Activated T-helper 17 cell treated with anti-CD3 and anti-CD28 coated beads, Interleukin-2, amount 50 U/mL, for 72 hours (primary cell): ENCODE measurements at regions not wholly inside any gene's neighbourhood (a gene's known extent, or its start where the extent isn't known, plus 50 kb on each side); places are given as distances from the start of the nearest gene placed in this dataset.
A peak's percentile ranks its signal among the peaks of the same experiment; 100 is the strongest.
"Not testable (repeated sequence)": the region's sequence is repeated elsewhere in the genome, so short reads cannot be mapped to it uniquely, and the experiment has no call there.

ENCODE experiments used
- ATAC-seq: fragments of 150-1000 bp; cut with Tn5 transposase; replicated peaks from 2 replicates; pipeline ENCODE4 v1.10.0; 2021; ENCODE audit warnings: mild to moderate bottlenecking, moderate library complexity
- H3K27ac Mint-ChIP-seq: one replicate; pipeline ENCODE4 v1.8.0; 2022; ENCODE audit warnings: mixed read lengths
- H3K27me3 Mint-ChIP-seq: one replicate; pipeline ENCODE4 v1.8.0; 2022; ENCODE audit warnings: mixed read lengths
- H3K36me3 Mint-ChIP-seq: one replicate; pipeline ENCODE4 v1.8.0; 2022; ENCODE audit warnings: low read depth, mild to moderate bottlenecking, mixed read lengths
- H3K4me1 Mint-ChIP-seq: one replicate; pipeline ENCODE4 v1.8.0; 2022; ENCODE audit warnings: mixed read lengths
- H3K4me3 Mint-ChIP-seq: one replicate; pipeline ENCODE4 v1.8.0; 2022; ENCODE audit warnings: mild to moderate bottlenecking, mixed read lengths
- H3K9me3 Mint-ChIP-seq: one replicate; pipeline ENCODE4 v1.8.0; 2022; ENCODE audit warnings: mixed read lengths

DNA sequence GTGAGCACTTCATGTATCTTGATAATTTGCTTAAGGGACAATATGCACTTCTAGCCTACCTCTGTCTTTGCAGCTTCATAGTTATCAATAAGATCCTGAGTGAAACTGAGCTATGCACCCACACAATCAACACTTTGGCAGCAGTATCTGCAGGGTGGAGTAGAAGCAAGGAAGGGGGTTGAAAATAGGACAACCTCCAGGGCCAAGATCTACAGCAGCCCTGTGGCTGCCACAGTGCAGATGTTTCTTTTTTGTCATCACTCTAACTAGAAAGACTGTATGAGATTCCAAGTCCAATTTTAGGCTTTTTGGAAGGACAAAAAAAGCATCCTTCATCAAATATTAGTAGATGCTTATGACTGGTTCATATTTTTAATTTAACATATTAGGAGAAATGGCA lies 336.1 kb upstream of the CITED2 start:
- H3K27ac Mint-ChIP-seq = no peak overlapping the region
- no peaks in the 10 kb centered on the region for H3K4me1 Mint-ChIP-seq
- H3K4me3 Mint-ChIP-seq = no peak overlapping the region
- no peaks in the 10 kb centered on the region for H3K36me3 Mint-ChIP-seq
- no peak for ATAC-seq
- H3K9me3 Mint-ChIP-seq = no peaks in the 10 kb centered on the region
- peaks cover 3% of the 10 kb centered on the region for H3K27me3 Mint-ChIP-seq

DNA sequence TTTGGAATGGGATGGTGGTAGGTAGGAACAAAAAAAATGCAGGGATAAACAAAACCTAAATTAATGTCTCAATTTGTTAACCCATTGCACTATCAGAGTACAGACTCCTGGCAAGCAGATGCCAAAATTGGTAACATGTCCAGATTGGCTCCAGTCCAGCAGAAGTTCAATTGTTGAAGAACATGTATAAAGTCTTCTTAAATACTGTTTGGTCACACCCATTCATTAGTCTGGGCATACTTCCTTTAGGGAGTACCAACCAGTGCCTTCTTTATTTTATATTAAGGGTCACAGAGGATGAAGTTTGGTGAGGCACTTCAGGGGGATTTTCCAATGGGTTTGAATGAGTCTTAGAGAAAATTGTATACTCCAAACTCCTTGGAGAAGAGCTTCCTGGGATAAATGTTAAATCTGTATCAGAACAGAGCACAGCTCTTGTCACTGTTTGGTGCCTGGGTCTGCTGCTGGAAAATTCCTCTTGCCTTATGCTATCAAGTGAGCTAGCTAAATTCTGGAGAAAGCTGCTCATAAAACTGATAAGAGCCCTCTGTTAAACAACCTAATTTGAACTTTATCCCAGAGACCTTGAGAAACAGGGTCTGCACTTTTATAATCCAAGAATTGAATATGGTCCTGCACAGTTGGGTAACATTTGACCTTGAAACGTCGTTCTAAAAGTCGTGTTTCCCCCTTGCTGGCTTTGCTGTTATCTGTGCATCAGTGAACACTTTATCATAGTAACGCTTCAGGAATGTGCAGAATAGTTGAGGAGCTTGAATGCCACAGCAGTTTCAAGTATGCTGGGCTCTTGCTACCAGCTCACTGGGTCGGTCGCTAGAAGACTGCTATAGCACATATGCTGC lies 334.1 kb upstream of the CITED2 start:
- no peak for ATAC-seq
- no peaks in the 10 kb centered on the region for H3K36me3 Mint-ChIP-seq
- H3K4me3 Mint-ChIP-seq = no peak overlapping the region
- H3K27me3 Mint-ChIP-seq = no peaks in the 10 kb centered on the region
- H3K4me1 Mint-ChIP-seq = no peaks in the 10 kb centered on the region
- H3K27ac Mint-ChIP-seq = no peak overlapping the region
- no peaks in the 10 kb centered on the region for H3K9me3 Mint-ChIP-seq

DNA sequence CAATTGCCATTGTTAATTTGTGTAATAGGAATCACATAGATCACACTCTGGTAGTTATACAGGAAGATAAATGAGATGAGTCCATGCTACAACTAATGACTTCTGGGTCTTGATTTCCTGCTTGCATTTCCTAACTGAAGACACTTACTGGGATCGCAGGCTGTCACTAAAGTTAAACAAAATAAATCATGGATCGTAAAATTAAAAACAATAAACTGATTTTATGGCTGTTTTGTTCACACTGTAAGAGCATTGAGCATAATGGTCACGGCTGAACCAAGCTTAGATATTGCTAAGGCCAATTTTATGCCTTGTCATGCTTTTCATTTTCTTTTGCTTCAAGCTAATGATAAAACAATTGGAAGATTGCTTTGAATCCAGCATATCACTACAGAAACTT lies 332.5 kb upstream of the CITED2 start:
- no peak overlapping the region for H3K27ac Mint-ChIP-seq
- ATAC-seq = no peak
- no peak overlapping the region for H3K4me3 Mint-ChIP-seq
- H3K27me3 Mint-ChIP-seq = no peaks in the 10 kb centered on the region
- H3K36me3 Mint-ChIP-seq = no peaks in the 10 kb centered on the region
- no peaks in the 10 kb centered on the region for H3K4me1 Mint-ChIP-seq
- H3K9me3 Mint-ChIP-seq = no peaks in the 10 kb centered on the region

DNA sequence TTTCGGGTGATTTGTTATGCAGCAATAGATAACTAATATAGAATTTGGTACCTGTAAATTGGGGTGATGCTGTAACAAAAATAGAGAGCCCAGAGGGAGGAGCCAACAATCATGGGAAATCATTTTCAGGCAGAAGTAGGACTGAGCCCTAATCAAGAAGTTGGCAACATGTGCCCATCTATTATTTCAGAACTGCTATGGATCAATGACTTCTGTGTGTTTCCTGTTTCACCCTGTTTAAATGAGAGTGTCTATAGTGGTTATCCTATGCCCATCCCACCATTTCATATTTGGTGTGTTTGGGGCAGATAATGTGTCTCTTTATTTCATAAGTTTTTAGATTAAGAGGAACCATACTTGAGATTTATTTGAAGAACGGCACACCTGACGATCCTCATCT lies 330.8 kb upstream of the CITED2 start:
- Mint-ChIP-seq H3K27me3 (no peaks in the 10 kb centered on the region), H3K9me3 (no peaks in the 10 kb centered on the region), H3K4me1 (no peaks in the 10 kb centered on the region), H3K4me3 (no peak overlapping the region), H3K27ac (no peak overlapping the region), H3K36me3 (no peaks in the 10 kb centered on the region)
- no peak for ATAC-seq

DNA sequence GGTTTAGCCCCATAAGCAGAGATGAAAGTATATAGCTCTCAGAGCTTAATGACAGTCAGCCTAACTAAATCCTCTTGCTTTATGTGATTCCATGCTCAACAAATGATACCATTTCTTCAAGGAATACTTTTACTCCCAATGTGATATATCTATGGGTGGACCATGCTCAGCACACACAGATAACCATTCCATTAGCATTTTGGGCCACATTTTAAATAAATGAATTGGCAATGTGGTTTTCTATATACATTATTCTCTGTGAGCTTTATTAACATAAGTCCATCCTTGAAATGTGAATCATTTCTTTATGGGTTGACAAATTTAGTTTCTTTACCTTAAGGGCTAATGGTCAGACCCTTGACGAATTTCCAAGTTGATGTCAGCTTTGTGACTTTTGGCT lies 329.3 kb upstream of the CITED2 start:
- H3K36me3 Mint-ChIP-seq = no peaks in the 10 kb centered on the region
- ATAC-seq = no peak
- H3K27ac Mint-ChIP-seq = no peak overlapping the region
- no peak overlapping the region for H3K4me3 Mint-ChIP-seq
- no peaks in the 10 kb centered on the region for H3K27me3 Mint-ChIP-seq
- no peaks in the 10 kb centered on the region for H3K9me3 Mint-ChIP-seq
- H3K4me1 Mint-ChIP-seq = no peaks in the 10 kb centered on the region

DNA sequence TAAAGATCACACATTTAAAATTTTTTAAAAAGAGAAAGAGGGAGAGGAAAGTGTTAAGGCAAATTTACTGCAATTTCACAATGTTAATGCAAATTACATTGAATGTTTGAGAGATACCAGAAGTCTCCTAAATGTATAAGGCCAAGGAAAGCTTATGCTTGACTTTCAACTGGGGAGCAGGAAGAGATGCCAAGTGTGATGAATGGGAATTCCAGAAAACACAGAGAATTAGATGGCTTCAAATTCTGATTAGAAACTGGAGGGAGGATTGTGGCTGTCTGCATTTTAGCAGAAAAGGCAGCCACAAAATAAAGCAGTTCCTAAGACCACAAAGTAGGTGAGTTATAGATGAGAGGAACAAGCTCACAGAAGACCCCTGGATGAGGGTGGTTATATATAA lies 328.3 kb upstream of the CITED2 start:
- no peaks in the 10 kb centered on the region for H3K4me1 Mint-ChIP-seq
- H3K4me3 Mint-ChIP-seq = no peak overlapping the region
- H3K27ac Mint-ChIP-seq = no peak overlapping the region
- H3K27me3 Mint-ChIP-seq = no peaks in the 10 kb centered on the region
- no peaks in the 10 kb centered on the region for H3K36me3 Mint-ChIP-seq
- no peak for ATAC-seq
- no peaks in the 10 kb centered on the region for H3K9me3 Mint-ChIP-seq

DNA sequence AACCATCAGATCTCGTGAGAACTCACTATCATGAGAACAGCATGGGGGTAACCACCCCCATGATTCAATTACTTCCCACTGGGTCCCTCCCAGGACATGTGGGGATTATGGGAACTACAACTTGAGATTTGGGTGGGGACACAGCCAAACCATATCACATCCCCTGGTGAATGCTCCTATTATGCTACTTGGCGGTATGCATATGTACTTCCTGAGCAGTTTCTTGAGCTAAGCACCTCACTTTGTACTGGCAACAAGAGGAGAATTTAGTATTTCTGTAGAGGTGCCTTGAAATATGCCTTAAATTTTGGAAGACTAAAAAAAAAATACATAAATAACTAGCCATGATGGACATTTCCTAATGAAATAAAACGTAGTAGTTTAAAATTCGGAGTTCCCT lies 327.2 kb upstream of the CITED2 start:
- H3K27me3 Mint-ChIP-seq = no peaks in the 10 kb centered on the region
- H3K4me3 Mint-ChIP-seq = no peak overlapping the region
- no peaks in the 10 kb centered on the region for H3K4me1 Mint-ChIP-seq
- H3K27ac Mint-ChIP-seq = no peak overlapping the region
- no peak for ATAC-seq
- no peaks in the 10 kb centered on the region for H3K36me3 Mint-ChIP-seq
- no peaks in the 10 kb centered on the region for H3K9me3 Mint-ChIP-seq

DNA sequence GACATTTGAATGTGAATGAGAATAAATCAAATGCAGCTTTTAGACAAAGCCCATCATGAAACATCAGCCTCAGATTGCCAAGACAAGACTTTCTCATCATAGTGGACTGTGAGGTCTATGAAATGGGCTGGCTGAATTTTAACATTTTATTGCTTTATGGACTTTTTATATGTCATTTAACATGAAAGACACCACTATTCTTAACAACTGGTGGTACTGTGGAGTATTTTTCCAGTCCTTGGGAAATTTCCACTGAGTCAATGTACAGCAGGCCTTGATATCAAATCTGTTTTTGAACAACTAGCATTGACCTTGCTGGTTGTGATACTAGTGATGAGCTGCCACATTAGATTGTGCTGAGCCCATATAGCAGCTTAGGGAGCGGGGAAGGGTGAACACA lies 326.6 kb upstream of the CITED2 start:
- no peaks in the 10 kb centered on the region for H3K36me3 Mint-ChIP-seq
- ATAC-seq = no peak
- no peaks in the 10 kb centered on the region for H3K27me3 Mint-ChIP-seq
- no peak overlapping the region for H3K4me3 Mint-ChIP-seq
- H3K27ac Mint-ChIP-seq = no peak overlapping the region
- H3K4me1 Mint-ChIP-seq = no peaks in the 10 kb centered on the region
- H3K9me3 Mint-ChIP-seq = no peaks in the 10 kb centered on the region

DNA sequence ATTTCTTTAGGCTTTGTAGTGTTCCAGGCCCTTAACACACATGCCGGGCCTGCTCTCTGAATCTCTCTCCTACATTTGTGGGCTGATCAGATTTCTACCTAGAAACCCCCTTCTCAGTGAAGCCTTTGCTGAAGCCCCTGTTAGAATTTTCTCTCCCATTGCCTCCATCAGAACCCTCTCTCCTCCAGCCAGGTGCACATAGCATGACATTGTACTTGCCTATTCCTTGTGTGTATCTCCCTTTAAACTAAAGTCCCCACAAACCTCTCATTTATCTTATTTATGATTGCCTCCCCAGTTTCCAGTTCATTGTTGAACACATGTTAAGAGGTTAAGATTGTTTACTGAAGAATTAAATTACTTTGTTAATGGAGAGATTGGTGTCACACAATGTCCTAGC lies 325.5 kb upstream of the CITED2 start:
- no peak for ATAC-seq
- Mint-ChIP-seq H3K27ac (no peak overlapping the region), H3K27me3 (no peaks in the 10 kb centered on the region), H3K36me3 (no peaks in the 10 kb centered on the region), H3K9me3 (no peaks in the 10 kb centered on the region), H3K4me1 (no peaks in the 10 kb centered on the region), H3K4me3 (no peak overlapping the region)

DNA sequence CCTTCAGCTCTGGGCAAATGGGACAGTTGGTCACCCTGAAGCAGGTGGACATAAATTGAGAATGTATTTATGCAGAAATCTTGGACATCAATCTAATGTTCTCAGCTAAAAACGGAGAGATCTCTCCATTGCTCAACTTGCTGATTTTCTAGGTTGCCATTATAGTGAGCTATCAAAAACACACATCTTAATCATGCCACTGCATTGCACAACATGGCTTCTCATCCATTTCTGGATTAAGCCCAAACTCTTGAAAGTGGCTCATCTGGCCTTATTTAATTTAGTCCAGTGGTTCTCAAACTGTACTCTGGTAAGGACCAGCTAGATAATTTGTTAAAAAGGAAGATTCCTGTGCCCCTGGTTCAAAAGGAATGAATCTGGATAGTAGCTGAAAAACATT lies 324.9 kb upstream of the CITED2 start:
- Mint-ChIP-seq H3K36me3 (no peaks in the 10 kb centered on the region), H3K4me3 (no peak overlapping the region), H3K27ac (no peak overlapping the region), H3K9me3 (no peaks in the 10 kb centered on the region), H3K4me1 (no peaks in the 10 kb centered on the region), H3K27me3 (no peaks in the 10 kb centered on the region)
- no peak for ATAC-seq

DNA sequence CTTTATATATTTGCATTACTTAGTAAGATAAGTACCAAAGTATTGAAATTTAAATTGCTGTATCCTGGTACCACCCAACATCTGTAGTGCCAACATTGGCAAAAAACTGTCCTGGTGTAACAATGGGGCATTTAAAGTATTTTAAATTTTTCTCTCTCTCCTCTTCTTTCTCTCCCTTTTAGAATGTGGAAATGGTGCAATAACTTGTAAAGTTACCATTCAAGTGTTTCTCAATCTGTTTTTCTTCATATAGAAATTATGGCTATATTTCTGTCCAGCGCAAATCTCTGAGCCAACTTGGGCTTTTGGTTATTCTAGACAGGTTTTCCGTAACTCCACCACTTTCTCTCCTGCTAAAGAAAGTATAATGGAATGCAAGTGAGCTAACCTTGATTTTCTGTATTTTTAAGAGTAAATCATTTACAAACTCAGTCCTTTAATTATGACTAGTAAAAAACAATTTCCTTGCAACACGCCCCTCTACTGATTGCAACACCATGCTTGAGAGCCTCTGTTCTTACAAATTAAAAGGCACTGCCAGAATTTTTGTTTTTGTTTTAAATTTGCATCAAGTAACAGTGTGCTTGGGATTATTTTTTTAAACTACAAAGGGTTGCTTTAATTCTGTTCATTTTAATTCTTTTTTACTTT lies 324.2 kb upstream of the CITED2 start:
- Mint-ChIP-seq H3K4me3 (no peak overlapping the region), H3K9me3 (no peaks in the 10 kb centered on the region)
- ATAC-seq = no peak

DNA sequence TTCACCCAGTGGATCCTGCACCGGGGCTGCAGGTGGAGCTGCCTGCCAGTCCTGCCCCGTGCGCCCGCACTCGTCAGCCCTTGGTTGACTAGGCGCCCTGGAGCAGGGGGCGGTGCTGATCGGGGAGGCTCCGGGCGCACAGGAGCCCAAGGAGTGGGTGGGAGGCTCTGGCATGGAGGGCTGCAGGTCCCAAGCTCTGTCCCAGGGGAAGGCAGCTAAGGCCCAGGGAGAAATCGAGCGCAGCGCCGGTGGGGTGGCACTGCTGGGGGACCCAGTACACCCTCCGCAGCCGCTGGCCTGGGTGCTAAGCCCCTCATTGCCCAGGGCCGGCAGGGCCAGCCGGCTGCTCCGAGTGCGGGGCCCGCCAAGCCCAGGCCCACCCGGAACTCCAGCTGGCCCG lies 323.4 kb upstream of the CITED2 start:
- H3K9me3 Mint-ChIP-seq, H3K4me1 Mint-ChIP-seq, H3K27ac Mint-ChIP-seq, H3K27me3 Mint-ChIP-seq, H3K4me3 Mint-ChIP-seq, ATAC-seq, H3K36me3 Mint-ChIP-seq: not testable (repeated sequence)

More for the DNA sequence above, 324.2 kb upstream of the CITED2 start:
- Mint-ChIP-seq H3K36me3 (no peaks in the 10 kb centered on the region), H3K27me3 (no peaks in the 10 kb centered on the region), H3K4me1 (no peaks in the 10 kb centered on the region), H3K27ac (no peak overlapping the region)

DNA sequence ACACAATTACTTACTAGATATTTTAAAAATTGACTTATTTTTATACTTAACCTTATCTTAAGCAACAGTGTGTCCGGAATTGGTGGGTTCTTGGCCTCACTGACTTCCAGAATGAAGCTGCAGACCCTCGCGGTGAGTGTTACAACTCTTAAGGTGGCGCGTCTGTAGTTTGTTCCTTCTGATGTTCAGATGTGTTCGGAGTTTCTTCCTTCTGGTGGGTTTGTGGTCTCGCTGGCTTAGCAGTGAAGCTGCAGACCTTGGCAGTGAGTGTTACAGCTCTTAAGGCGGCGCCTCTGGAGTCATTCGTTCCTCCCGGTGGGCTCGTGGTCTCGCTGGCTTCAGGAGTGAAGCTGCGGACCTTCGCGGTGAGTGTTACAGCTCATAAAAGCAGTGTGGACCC lies 322.5 kb upstream of the CITED2 start:
- H3K4me1 Mint-ChIP-seq, H3K9me3 Mint-ChIP-seq, H3K36me3 Mint-ChIP-seq, H3K27ac Mint-ChIP-seq, ATAC-seq, H3K27me3 Mint-ChIP-seq: not testable (repeated sequence)
- peak overlapping the region; percentile 14 for H3K4me3 Mint-ChIP-seq

DNA sequence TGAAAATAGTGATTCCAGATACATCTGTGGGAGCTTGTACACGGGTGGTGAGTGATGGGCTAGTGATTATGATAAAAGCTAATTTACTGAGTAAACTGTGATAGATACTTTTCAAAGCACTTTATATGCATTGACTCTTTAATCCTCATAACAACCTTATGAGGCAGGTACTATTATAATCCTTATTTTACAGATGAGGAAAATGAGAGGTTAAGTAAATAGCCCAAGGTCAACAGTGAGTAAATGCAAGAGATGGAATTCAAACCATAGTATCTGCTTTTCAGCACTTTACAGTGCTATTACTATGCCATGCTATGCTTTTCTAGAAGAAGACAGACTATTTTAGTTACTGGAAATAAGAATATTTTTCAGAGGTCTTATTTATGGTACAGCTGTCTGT lies 320.9 kb upstream of the CITED2 start:
- Mint-ChIP-seq H3K9me3 (peaks cover 3% of the 10 kb centered on the region), H3K27me3 (peaks cover 3% of the 10 kb centered on the region), H3K4me1 (no peaks in the 10 kb centered on the region)

DNA sequence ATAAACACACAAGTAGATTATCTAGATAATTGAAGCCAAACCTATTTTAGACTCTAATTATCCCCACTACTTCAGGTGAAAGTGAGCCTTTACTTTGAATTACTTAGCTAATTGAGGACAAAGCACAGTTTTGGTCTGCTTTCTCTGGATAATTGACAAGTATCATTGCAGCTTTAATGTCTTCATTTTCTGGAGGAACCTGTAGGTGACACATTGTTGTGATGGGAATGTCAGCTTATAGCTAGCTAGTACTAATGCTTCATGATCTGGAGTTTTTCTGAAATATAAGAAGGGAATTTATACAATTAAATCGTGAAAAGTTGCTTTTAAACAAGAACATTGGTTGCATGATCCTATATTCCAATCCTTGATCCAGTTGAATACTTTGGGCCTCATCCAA lies 319.3 kb upstream of the CITED2 start:
- no peaks in the 10 kb centered on the region for H3K4me1 Mint-ChIP-seq
- ATAC-seq = no peak
- H3K27ac Mint-ChIP-seq = no peak overlapping the region
- peaks cover 3% of the 10 kb centered on the region for H3K27me3 Mint-ChIP-seq
- H3K36me3 Mint-ChIP-seq = no peaks in the 10 kb centered on the region
- peaks cover 3% of the 10 kb centered on the region for H3K9me3 Mint-ChIP-seq
- H3K4me3 Mint-ChIP-seq = no peak overlapping the region

More for the DNA sequence above, 320.9 kb upstream of the CITED2 start:
- no peak for ATAC-seq
- H3K27ac Mint-ChIP-seq = no peak overlapping the region
- no peaks in the 10 kb centered on the region for H3K36me3 Mint-ChIP-seq
- H3K4me3 Mint-ChIP-seq = no peak overlapping the region
